Activated T-cell treated with anti-CD3 and anti-CD28 coated beads, Interleukin-2, amount 50 U/mL, for 24 hours (primary cell): ENCODE measurements at regions not wholly inside any gene's neighbourhood (a gene's known extent, or its start where the extent isn't known, plus 50 kb on each side); places are given as distances from the start of the nearest gene placed in this dataset.

ENCODE experiments used
- DNase-seq: peaks from one replicate; pipeline ENCODE4 v3.0.0-alpha.2; 2020
- H3K27ac Mint-ChIP-seq: 2 replicates; pipeline ENCODE4 v1.8.0; 2020; ENCODE audit warnings: mild to moderate bottlenecking, mixed read lengths
- H3K27me3 Mint-ChIP-seq: 2 replicates; pipeline ENCODE4 v1.8.0; 2020; ENCODE audit warnings: mixed read lengths
- H3K36me3 Mint-ChIP-seq: 2 replicates; pipeline ENCODE4 v1.8.0; 2020; ENCODE audit warnings: low read depth, mixed read lengths
- H3K4me1 Mint-ChIP-seq: 2 replicates; pipeline ENCODE4 v1.8.0; 2020; ENCODE audit warnings: low read depth, mixed read lengths
- H3K4me3 Mint-ChIP-seq: 2 replicates; pipeline ENCODE4 v1.8.0; 2020; ENCODE audit warnings: mild to moderate bottlenecking, moderate library complexity, mixed read lengths
- H3K9me3 Mint-ChIP-seq: 2 replicates; pipeline ENCODE4 v1.8.0; 2020; ENCODE audit warnings: mixed read lengths

DNA sequence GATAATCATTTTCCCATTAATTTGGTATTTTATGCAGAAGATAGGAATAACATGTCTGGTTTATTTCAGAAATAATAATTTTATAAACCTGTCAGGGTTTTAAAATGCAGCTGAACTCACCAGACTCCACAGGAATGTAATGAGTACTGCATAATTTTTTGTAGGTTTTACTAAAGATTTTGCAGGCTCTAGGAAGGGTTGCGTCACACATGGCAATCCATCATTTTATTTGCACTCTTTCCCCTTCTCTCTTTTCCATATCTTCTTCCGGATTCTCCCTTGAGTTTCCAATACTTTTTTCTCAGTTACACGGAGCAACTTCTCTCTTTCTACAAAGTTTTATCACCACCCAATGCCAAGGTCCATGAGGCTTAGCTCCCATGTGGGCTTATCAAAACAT, 234.7 kb downstream of the NFKBIZ start:
- H3K36me3 Mint-ChIP-seq = no peaks in the 10 kb centered on the region
- no peak overlapping the region for H3K27ac Mint-ChIP-seq
- H3K4me1 Mint-ChIP-seq = peaks cover 47% of the 10 kb centered on the region
- H3K4me3 Mint-ChIP-seq = no peak overlapping the region
- DNase-seq = no peak
- H3K9me3 Mint-ChIP-seq = peaks cover 6% of the 10 kb centered on the region
- H3K27me3 Mint-ChIP-seq = no peaks in the 10 kb centered on the region

DNA sequence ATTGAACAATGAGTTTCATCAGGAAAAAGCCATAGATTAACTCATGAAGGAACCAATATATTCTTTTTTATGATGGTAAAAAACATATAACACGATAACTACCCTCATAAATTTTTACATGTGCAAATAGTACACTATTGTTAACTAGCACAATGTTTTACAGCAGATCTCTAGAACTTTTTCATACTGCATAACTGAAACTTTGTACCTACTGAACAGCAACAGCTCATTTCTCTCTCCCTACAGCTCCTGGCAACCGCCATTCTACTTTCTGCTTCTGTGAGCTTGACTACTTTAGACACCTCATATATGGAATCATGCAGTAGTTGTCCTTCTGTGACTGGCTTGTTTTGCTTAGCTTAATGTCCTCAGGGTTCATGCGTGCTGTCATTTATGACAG, 235.4 kb downstream of the NFKBIZ start:
- H3K27ac Mint-ChIP-seq = peak overlapping the region; percentile 89

GRCh38 chr3:102085431-102086176, 236.3 kb downstream of the NFKBIZ start:
- Mint-ChIP-seq H3K27me3 (no peaks in the 10 kb centered on the region), H3K36me3 (no peaks in the 10 kb centered on the region), H3K27ac (peak overlapping the region; percentile 89), H3K9me3 (peaks cover 6% of the 10 kb centered on the region), H3K4me3 (peak overlapping the region; percentile 1), H3K4me1 (peaks cover 41% of the 10 kb centered on the region)
- DNase-seq = no peak

More for the DNA sequence above, 235.4 kb downstream of the NFKBIZ start:
- Mint-ChIP-seq H3K36me3 (no peaks in the 10 kb centered on the region), H3K27me3 (no peaks in the 10 kb centered on the region), H3K4me1 (peaks cover 42% of the 10 kb centered on the region), H3K4me3 (no peak overlapping the region), H3K9me3 (peaks cover 6% of the 10 kb centered on the region)
- no peak for DNase-seq

GRCh38 chr3:102087236-102087635, 237.9 kb downstream of the NFKBIZ start:
- Mint-ChIP-seq H3K4me3 (no peak overlapping the region), H3K4me1 (peaks cover 46% of the 10 kb centered on the region), H3K36me3 (no peaks in the 10 kb centered on the region), H3K27ac (no peak overlapping the region), H3K9me3 (peaks cover 6% of the 10 kb centered on the region), H3K27me3 (no peaks in the 10 kb centered on the region)
- DNase-seq = no peak

DNA sequence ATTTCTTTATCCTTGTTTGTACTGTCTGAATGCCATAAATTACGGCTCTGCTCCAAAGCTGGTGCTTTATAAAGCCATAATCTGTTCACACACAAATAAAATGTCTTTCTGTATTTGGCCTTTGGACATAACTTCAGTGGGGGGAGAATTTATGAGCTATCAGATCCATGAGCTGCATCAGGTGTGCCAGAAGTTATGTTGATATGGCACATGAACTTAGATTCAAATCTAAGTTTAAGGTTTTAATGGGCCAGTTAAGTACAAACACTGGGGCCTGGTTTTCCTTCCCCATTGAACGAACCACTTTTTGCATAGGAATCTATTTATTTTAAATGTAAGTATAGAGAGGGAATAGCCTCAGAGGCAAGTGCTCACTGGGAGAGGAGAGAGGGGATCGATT, 239.9 kb downstream of the NFKBIZ start:
- H3K9me3 Mint-ChIP-seq = peaks cover 6% of the 10 kb centered on the region

GRCh38 chr3:102089904-102090720, 240.8 kb downstream of the NFKBIZ start:
- H3K27me3 Mint-ChIP-seq = no peaks in the 10 kb centered on the region
- no peaks in the 10 kb centered on the region for H3K36me3 Mint-ChIP-seq
- H3K9me3 Mint-ChIP-seq = peaks cover 3% of the 10 kb centered on the region
- peaks cover 61% of the 10 kb centered on the region for H3K4me1 Mint-ChIP-seq
- no peak overlapping the region for H3K4me3 Mint-ChIP-seq
- no peak overlapping the region for H3K27ac Mint-ChIP-seq
- no peak for DNase-seq

More for the DNA sequence above, 239.9 kb downstream of the NFKBIZ start:
- H3K4me1 Mint-ChIP-seq = peaks cover 63% of the 10 kb centered on the region
- no peak for DNase-seq
- H3K27me3 Mint-ChIP-seq = no peaks in the 10 kb centered on the region
- no peak overlapping the region for H3K4me3 Mint-ChIP-seq
- H3K27ac Mint-ChIP-seq = no peak overlapping the region
- H3K36me3 Mint-ChIP-seq = no peaks in the 10 kb centered on the region

GRCh38 chr3:102090721-102091045, 241.4 kb downstream of the NFKBIZ start:
- H3K27me3 Mint-ChIP-seq = no peaks in the 10 kb centered on the region
- H3K36me3 Mint-ChIP-seq = no peaks in the 10 kb centered on the region
- no peak for DNase-seq
- H3K9me3 Mint-ChIP-seq = no peaks in the 10 kb centered on the region
- H3K4me1 Mint-ChIP-seq = peaks cover 58% of the 10 kb centered on the region
- no peak overlapping the region for H3K4me3 Mint-ChIP-seq
- no peak overlapping the region for H3K27ac Mint-ChIP-seq

DNA sequence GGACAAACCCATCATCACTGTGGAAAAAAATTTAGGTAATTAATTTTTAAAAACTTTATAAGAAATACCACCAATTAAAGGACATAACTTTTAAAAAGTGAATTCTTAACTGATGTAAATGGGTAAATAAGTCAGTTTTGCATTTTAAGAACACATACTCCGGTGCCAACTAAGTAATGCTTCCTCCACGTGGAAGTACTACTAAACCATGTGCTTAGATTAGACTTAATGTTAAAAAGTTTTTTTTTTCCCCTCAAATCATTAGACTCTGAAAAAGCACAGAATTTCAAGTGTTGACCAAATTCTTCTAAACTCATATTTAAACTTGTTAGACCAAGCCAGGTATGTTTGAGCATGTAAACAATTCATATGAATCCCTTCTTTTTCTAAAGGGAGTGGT, 242.0 kb downstream of the NFKBIZ start:
- Mint-ChIP-seq H3K27me3 (peaks cover 2% of the 10 kb centered on the region), H3K36me3 (no peaks in the 10 kb centered on the region), H3K27ac (peak overlapping the region; percentile 97), H3K9me3 (no peaks in the 10 kb centered on the region), H3K4me3 (no peak overlapping the region), H3K4me1 (peaks cover 57% of the 10 kb centered on the region)
- DNase-seq = no peak

DNA sequence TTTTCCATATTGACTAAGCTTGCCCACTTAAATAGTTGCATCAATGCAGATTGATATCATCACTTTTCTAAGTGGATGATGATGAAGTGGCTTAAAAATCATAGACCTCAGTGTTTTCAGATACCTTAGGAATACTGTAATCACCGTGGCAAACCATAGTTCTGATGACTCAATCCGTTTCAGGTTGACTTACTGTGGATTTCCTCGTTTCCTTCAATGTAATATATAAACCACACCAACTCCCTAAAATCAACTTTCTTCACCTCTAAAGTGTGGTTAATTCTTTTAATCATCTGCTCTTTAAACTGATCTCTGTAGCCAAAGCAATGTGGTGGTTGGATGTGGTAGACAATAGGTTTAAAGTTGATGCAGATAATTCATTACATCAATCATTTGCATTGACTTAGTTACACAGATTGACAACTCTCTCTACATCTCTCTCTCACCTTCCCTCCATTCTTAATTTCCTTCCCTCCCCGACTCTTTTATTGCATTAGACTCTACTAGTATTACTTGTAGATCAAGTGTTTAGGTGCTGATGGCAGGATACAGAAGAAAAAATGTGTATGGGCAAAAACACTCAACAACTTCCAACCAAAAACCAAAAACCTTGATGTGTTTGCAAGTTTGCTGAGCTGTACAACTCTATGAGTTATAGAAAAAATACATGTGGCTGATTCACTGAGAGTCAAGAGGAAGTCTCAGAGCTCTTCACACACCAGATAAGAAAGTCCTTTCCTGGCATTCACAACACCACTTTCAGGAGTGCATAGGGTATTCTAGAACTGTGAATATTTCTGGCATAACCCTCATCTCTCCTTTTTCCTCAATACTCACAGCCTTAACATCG, 243.5 kb downstream of the NFKBIZ start:
- Mint-ChIP-seq H3K9me3 (no peaks in the 10 kb centered on the region), H3K4me1 (peaks cover 52% of the 10 kb centered on the region), H3K4me3 (peak overlapping the region; percentile 0), H3K27ac (peak overlapping the region; percentile 97), H3K27me3 (peaks cover 2% of the 10 kb centered on the region), H3K36me3 (no peaks in the 10 kb centered on the region)
- no peak for DNase-seq

DNA sequence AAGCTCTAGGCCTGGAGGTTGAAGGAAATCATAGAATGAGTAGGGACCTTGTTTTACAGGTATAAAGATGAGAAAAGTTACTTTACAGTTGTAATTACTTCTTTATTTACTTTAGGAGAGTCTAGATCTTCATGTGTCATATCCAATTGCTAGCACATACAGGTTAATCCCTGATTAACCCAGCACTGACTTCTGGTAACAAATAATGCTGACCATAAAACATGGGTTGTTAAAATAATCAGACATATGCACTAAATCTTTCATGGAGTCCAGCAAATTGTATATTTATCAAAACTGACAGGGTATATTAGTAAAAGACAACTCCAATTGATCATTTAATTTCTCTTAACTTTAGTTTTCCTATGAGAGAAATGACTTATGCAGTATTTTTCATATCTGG, 245.2 kb downstream of the NFKBIZ start:
- Mint-ChIP-seq H3K4me1 (peaks cover 51% of the 10 kb centered on the region), H3K9me3 (no peaks in the 10 kb centered on the region), H3K4me3 (no peak overlapping the region), H3K27ac (no peak overlapping the region), H3K36me3 (no peaks in the 10 kb centered on the region), H3K27me3 (peaks cover 2% of the 10 kb centered on the region)
- no peak for DNase-seq

GRCh38 chr3:102095383-102095782, 246.1 kb downstream of the NFKBIZ start:
- Mint-ChIP-seq H3K36me3 (no peaks in the 10 kb centered on the region), H3K4me1 (peaks cover 47% of the 10 kb centered on the region), H3K4me3 (no peak overlapping the region), H3K27me3 (peaks cover 2% of the 10 kb centered on the region), H3K27ac (no peak overlapping the region), H3K9me3 (no peaks in the 10 kb centered on the region)
- no peak for DNase-seq

DNA sequence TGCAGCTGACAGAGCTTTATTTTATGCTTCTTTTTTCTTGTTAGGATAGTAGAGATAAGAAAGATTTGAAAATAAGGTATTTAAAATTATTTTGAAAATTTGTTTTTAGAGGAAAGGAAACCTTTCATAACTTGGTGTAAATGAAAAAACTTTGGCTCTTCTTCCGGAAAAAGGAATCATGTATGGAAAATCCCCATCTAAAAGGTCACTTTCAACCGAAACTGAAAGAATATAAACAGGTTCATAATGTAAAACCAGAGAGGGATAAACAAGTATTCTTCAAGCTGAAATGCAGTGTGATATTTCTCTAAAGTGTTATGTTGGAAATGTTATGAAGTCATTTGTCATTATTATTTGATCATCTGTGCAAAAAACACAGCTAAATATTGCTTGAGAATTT, 246.8 kb downstream of the NFKBIZ start:
- peaks cover 42% of the 10 kb centered on the region for H3K4me1 Mint-ChIP-seq
- peaks cover 2% of the 10 kb centered on the region for H3K27me3 Mint-ChIP-seq
- no peak for DNase-seq
- no peaks in the 10 kb centered on the region for H3K36me3 Mint-ChIP-seq
- H3K9me3 Mint-ChIP-seq = no peaks in the 10 kb centered on the region
- no peak overlapping the region for H3K4me3 Mint-ChIP-seq
- H3K27ac Mint-ChIP-seq = no peak overlapping the region

DNA sequence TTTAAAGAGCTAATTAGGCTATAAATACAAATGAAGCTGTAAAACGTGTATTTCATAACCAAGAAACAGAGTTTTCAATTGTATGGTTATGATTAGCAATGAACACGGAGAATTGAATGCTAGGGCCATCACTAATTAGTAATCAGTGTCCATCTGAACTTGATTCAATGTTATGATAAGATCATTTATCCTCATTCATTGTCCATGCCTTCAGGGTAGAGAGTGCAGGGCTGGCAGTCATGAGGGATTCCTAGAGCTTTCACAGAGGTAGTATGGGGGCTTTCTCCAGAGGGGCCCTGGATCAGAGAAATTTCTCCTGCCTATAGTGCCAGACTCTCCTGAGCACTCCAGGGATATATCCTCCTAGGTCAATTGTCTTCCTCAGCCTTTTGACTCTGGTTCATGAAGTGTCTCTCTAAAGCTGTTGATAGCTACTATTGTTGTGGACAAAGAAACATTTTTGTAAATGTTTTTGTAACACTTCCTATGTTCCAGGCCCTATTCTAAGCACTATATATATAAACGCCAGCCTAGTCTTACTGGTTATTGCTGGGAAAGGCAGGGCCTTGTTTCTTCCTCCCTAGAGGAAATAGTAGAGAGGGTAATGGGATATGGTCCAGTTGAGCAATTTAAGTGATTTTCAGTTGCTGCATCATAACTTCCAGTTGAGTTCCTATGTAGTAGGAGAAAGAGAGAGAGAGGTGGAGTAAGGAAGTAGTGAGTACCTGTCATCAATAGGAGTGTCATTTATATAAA, 249.0 kb downstream of the NFKBIZ start:
- no peak overlapping the region for H3K27ac Mint-ChIP-seq
- H3K36me3 Mint-ChIP-seq = no peaks in the 10 kb centered on the region
- peaks cover 22% of the 10 kb centered on the region for H3K4me1 Mint-ChIP-seq
- H3K27me3 Mint-ChIP-seq = peaks cover 2% of the 10 kb centered on the region
- H3K4me3 Mint-ChIP-seq = no peak overlapping the region
- H3K9me3 Mint-ChIP-seq = no peaks in the 10 kb centered on the region
- no peak for DNase-seq

- Mint-ChIP-seq H3K27ac (no peak overlapping the region), H3K4me3 (no peak overlapping the region)
Measured at GRCh38 chr3:102099913-102100312, 250.6 kb downstream of the NFKBIZ start.

More at GRCh38 chr3:102099913-102100312, 250.6 kb downstream of the NFKBIZ start:
- Mint-ChIP-seq H3K36me3 (no peaks in the 10 kb centered on the region), H3K9me3 (no peaks in the 10 kb centered on the region), H3K4me1 (peaks cover 11% of the 10 kb centered on the region), H3K27me3 (peaks cover 2% of the 10 kb centered on the region)
- no peak for DNase-seq
